ENCODE measurements at regions not wholly inside any gene's neighbourhood (a gene's known extent, or its start where the extent isn't known, plus 50 kb on each side); places are given as distances from the start of the nearest gene placed in this dataset.
"Not testable (repeated sequence)": the region's sequence is repeated elsewhere in the genome, so short reads cannot be mapped to it uniquely, and the experiment has no call there.

DNA sequence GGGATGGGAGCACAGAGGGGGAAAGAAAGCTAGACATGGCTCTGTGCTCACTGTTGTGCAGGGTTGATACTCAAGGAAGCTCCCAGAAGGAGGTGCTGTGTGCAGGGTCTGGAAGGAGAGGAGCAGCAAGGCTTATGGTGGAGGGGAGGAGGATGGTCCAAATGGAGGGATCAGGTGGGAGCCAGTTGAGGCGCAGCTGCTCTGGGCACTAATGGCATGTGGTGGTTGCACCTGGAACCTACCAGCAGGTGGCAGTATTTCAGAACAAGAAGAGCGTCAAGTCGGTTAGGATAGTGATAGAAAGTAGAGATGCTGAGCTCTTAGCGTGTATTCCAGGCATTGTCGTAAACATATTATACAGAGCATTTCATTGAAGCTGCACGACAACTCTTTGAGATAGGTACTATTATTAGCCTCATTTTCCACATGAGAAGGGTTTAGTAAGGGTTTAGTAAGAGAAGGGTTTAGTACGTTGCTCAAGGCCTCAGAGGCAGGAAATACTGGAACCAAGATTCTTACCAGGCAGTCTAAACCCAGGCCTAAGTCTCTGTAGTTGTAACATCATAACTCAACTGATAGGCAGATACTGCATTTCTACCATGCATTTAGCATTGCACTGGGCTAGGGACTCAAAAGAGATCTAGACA is 223.7 kb downstream of the CYP26B1 start:
- Mint-ChIP-seq H3K4me1 (ENCODE audit: low read depth) (no peaks in the 10 kb centered on the region), H3K27me3 (ENCODE audit: low read depth) (no peaks in the 10 kb centered on the region), H3K4me3 (ENCODE audit: unreplicated experiment) (no peak overlapping the region), H3K27ac (ENCODE audit: unreplicated experiment) (no peak overlapping the region), H3K9me3 (ENCODE audit: low read depth) (no peaks in the 10 kb centered on the region), H3K36me3 (ENCODE audit: low read depth) (no peaks in the 10 kb centered on the region)
- DNase-seq (ENCODE audit: low spot score), result no peak
- TF ChIP-seq, protein P1, sequence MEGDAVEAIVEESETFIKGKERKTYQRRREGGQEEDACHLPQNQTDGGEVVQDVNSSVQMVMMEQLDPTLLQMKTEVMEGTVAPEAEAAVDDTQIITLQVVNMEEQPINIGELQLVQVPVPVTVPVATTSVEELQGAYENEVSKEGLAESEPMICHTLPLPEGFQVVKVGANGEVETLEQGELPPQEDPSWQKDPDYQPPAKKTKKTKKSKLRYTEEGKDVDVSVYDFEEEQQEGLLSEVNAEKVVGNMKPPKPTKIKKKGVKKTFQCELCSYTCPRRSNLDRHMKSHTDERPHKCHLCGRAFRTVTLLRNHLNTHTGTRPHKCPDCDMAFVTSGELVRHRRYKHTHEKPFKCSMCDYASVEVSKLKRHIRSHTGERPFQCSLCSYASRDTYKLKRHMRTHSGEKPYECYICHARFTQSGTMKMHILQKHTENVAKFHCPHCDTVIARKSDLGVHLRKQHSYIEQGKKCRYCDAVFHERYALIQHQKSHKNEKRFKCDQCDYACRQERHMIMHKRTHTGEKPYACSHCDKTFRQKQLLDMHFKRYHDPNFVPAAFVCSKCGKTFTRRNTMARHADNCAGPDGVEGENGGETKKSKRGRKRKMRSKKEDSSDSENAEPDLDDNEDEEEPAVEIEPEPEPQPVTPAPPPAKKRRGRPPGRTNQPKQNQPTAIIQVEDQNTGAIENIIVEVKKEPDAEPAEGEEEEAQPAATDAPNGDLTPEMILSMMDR (IDR thresholded peaks at IDR 0.05), result peak; percentile 89

DNA sequence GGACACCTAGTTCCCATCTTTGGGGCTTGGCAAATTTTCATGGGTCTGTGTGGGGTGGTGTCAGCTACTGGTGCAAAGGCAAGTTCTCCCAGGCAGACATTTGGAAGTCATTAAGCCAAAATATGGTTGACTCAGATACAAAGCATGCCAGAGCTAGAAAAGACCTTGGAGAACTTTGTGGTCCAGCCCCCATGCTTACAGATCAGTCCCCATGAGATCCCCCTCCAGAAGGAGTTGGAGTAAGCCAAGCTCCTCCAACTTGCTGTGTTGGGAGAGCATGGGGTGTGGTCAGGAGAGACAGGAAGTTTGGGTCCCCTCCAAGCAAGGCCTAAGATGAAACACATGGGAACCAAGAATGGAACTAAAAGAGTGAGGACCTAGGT is 224.5 kb downstream of the CYP26B1 start:
- Mint-ChIP-seq H3K4me1 (ENCODE audit: low read depth) (no peaks in the 10 kb centered on the region), H3K36me3 (ENCODE audit: low read depth) (peaks cover 3% of the 10 kb centered on the region), H3K9me3 (ENCODE audit: low read depth) (peaks cover 5% of the 10 kb centered on the region), H3K27me3 (ENCODE audit: low read depth) (no peaks in the 10 kb centered on the region), H3K4me3 (ENCODE audit: unreplicated experiment) (no peak overlapping the region), H3K27ac (ENCODE audit: unreplicated experiment) (no peak overlapping the region)
- TF ChIP-seq, protein P1 (IDR thresholded peaks at IDR 0.05), result no peak
- no peak for DNase-seq (ENCODE audit: low spot score)

DNA sequence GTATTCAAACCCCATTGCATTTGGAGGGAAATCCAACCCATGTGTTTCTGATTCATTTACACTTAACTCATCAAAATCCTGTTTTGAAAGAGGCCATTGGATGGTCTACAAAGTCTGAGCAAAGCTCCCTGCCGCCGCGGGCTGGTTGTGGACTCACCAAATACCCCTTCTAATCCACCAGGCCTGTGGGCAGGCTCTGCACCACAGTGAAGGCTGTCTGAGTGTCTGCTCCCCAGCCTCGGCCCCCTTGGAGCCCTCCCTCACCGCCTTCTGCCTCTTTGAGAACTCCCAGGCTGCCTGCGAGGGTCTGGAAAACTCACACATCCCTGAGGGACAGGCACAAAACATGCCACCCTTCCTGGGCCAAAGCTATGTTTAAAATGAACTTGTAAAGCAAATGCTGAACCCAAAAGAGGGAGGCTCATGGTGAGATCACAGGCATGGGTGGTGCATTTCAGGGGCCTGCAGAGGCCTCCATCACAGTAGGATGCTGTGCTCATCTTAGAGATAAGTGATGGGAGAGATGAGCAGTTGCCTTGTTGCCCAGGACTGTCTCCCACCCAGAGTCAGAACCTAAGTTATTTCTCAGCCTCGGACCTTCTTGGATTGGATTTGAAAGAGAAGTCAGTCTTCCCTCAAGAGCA is 225.0 kb downstream of the CYP26B1 start:
- H3K27ac Mint-ChIP-seq (ENCODE audit: unreplicated experiment), result no peak overlapping the region
- DNase-seq (ENCODE audit: low spot score), result no peak
- peaks cover 4% of the 10 kb centered on the region for H3K36me3 Mint-ChIP-seq (ENCODE audit: low read depth)
- TF ChIP-seq, protein P1 (IDR thresholded peaks at IDR 0.05), result no peak
- no peaks in the 10 kb centered on the region for H3K27me3 Mint-ChIP-seq (ENCODE audit: low read depth)
- H3K9me3 Mint-ChIP-seq (ENCODE audit: low read depth), result peaks cover 7% of the 10 kb centered on the region
- H3K4me1 Mint-ChIP-seq (ENCODE audit: low read depth), result no peaks in the 10 kb centered on the region
- H3K4me3 Mint-ChIP-seq (ENCODE audit: unreplicated experiment), result no peak overlapping the region

DNA sequence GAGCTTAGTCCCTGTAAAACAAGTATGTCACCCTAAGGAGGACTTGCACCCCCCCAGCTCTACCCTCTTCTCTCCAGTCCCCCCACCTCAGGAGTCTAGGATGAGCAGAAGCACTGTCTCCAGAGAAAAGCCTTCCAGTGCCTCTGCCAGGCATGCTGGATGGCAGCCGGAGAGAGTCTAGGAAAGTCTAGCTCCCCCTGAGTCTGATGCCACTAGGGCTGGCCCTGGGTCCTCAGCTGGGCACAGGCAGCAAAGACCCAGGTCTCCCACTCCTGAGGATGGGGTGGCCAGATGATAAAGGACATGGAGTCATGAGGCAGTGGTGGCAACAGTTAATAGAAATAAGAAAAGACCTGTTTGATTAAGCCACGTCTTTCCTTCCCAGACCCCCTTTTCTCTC is 225.6 kb downstream of the CYP26B1 start:
- no peak for DNase-seq (ENCODE audit: low spot score)
- Mint-ChIP-seq H3K4me1 (ENCODE audit: low read depth) (no peaks in the 10 kb centered on the region), H3K36me3 (ENCODE audit: low read depth) (peaks cover 4% of the 10 kb centered on the region), H3K4me3 (ENCODE audit: unreplicated experiment) (no peak overlapping the region), H3K27ac (ENCODE audit: unreplicated experiment) (no peak overlapping the region), H3K9me3 (ENCODE audit: low read depth) (peaks cover 9% of the 10 kb centered on the region), H3K27me3 (ENCODE audit: low read depth) (no peaks in the 10 kb centered on the region)
- TF ChIP-seq, protein P1 (IDR thresholded peaks at IDR 0.05), result no peak

DNA sequence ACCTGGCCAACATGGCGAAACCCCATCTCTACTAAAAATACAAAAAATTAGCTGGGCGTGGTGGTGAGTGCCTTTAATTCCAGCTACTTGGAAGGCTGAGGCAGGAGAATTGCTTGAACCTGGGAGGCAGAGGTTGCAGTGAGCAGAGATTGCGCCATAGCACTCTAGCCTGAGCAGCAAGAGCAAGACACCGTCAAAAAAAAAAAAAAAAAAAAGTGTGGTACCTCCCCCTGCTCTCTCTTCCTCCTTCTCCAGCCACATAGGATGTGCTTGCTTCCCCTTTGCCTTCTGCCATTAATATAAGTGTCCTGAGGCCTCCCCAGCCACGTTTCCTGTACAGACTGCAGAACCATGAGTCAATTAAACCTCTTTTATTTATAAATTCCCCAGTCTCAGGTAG is 226.8 kb downstream of the CYP26B1 start:
- not testable (repeated sequence) for H3K27ac Mint-ChIP-seq (ENCODE audit: unreplicated experiment); H3K27me3 Mint-ChIP-seq (ENCODE audit: low read depth); H3K36me3 Mint-ChIP-seq (ENCODE audit: low read depth); H3K9me3 Mint-ChIP-seq (ENCODE audit: low read depth); DNase-seq (ENCODE audit: low spot score); H3K4me3 Mint-ChIP-seq (ENCODE audit: unreplicated experiment); H3K4me1 Mint-ChIP-seq (ENCODE audit: low read depth)

DNA sequence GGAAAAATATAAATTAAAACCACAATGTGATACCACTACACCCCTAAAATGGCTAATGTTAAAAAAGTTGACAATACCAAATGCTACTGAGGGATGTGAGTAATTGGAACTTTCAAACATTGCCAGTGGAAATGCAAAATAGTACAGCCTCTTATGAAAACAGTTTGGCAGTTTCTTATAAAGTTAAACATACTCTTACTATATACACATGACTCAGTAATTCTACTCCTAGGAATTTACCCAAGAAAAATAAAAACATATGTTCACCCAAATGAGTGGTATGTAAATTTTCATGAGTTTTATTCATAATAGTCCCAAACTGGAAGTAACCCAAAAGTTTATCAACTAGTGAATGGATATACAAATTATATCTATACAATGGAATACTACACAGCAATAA is 228.0 kb downstream of the CYP26B1 start:
- Mint-ChIP-seq H3K9me3 (ENCODE audit: low read depth) (peaks cover 9% of the 10 kb centered on the region), H3K4me3 (ENCODE audit: unreplicated experiment) (no peak overlapping the region), H3K36me3 (ENCODE audit: low read depth) (peaks cover 4% of the 10 kb centered on the region), H3K4me1 (ENCODE audit: low read depth) (no peaks in the 10 kb centered on the region), H3K27ac (ENCODE audit: unreplicated experiment) (no peak overlapping the region), H3K27me3 (ENCODE audit: low read depth) (peaks cover 3% of the 10 kb centered on the region)
- TF ChIP-seq, protein P1 (IDR thresholded peaks at IDR 0.05), result no peak
- no peak for DNase-seq (ENCODE audit: low spot score)
